Activated T-helper 1 cell treated with anti-CD3 and anti-CD28 coated beads, Interleukin-12 subunit alpha, Interleukin-12 subunit beta, Interleukin-2, Interleukin-4 antibody, amounts not matched to agents 30 ng/mL and 10 ng/mL and 1 ng/mL, durations not matched to agents 14 hours and 24 hours and 36 hours (primary cell): ENCODE measurements at regions not wholly inside any gene's neighbourhood (a gene's known extent, or its start where the extent isn't known, plus 50 kb on each side); places are given as distances from the start of the nearest gene placed in this dataset.

Experiments used
- DNase-seq: peaks from one replicate; pipeline ENCODE4 v3.0.0; 2021; ENCODE audit warnings: low spot score
- H3K27ac Mint-ChIP-seq: one replicate; pipeline ENCODE4 v1.8.0; 2021; ENCODE audit warnings: mild to moderate bottlenecking, mixed read lengths
- H3K27me3 Mint-ChIP-seq: one replicate; pipeline ENCODE4 v1.8.0; 2022; ENCODE audit warnings: mild to moderate bottlenecking, moderate library complexity, mixed read lengths; ENCODE audit not compliant: insufficient read depth
- H3K36me3 Mint-ChIP-seq: one replicate; pipeline ENCODE4 v1.8.0; 2021; ENCODE audit warnings: low read depth, mixed read lengths
- H3K4me1 Mint-ChIP-seq: one replicate; pipeline ENCODE4 v1.8.0; 2021; ENCODE audit warnings: low read depth, mixed read lengths
- H3K4me3 Mint-ChIP-seq: one replicate; pipeline ENCODE4 v1.8.0; 2021; ENCODE audit warnings: mild to moderate bottlenecking, moderate library complexity, mixed read lengths
- H3K9me3 Mint-ChIP-seq: one replicate; pipeline ENCODE4 v1.8.0; 2021; ENCODE audit warnings: mixed read lengths
- intact Hi-C: fragments of 100-400 bp; cut with micrococcal nuclease; formaldehyde crosslinking; loops from one replicate; pipeline ENCODE4 v1.15.1; 2024

- H3K4me1 Mint-ChIP-seq, result no peaks in the 10 kb centered on the region
- H3K27ac Mint-ChIP-seq, result no peak overlapping the region
- peaks cover 88% of the 10 kb centered on the region for H3K9me3 Mint-ChIP-seq
- no peak for DNase-seq
- H3K4me3 Mint-ChIP-seq, result no peak overlapping the region
- H3K36me3 Mint-ChIP-seq, result peaks cover 42% of the 10 kb centered on the region
- no peaks in the 10 kb centered on the region for H3K27me3 Mint-ChIP-seq
- intact Hi-C loops, result no loop called here
Observed at GRCh38 chr19:27776020-27776419, 1436.9 kb downstream of the UQCRFS1 start.

GRCh38 chr19:27775395-27775794 lies 1437.6 kb downstream of the UQCRFS1 start:
- DNase-seq, result no peak
- Mint-ChIP-seq H3K36me3 (peaks cover 42% of the 10 kb centered on the region), H3K4me3 (no peak overlapping the region), H3K9me3 (peaks cover 89% of the 10 kb centered on the region), H3K27me3 (no peaks in the 10 kb centered on the region), H3K4me1 (no peaks in the 10 kb centered on the region), H3K27ac (no peak overlapping the region)
- intact Hi-C loops, result no loop called here

- no peak for DNase-seq
- peaks cover 42% of the 10 kb centered on the region for H3K36me3 Mint-ChIP-seq
- H3K27ac Mint-ChIP-seq, result no peak overlapping the region
- H3K4me3 Mint-ChIP-seq, result no peak overlapping the region
- intact Hi-C loops, result no loop called here
- H3K9me3 Mint-ChIP-seq, result peaks cover 95% of the 10 kb centered on the region
- H3K4me1 Mint-ChIP-seq, result no peaks in the 10 kb centered on the region
- no peaks in the 10 kb centered on the region for H3K27me3 Mint-ChIP-seq
Observed at GRCh38 chr19:27774827-27775226, 1438.1 kb downstream of the UQCRFS1 start.

- no peak for DNase-seq
- H3K4me1 Mint-ChIP-seq, result no peaks in the 10 kb centered on the region
- no peak overlapping the region for H3K4me3 Mint-ChIP-seq
- H3K36me3 Mint-ChIP-seq, result peaks cover 41% of the 10 kb centered on the region
- H3K9me3 Mint-ChIP-seq, result peaks cover 98% of the 10 kb centered on the region
- intact Hi-C loops, result no loop called here
- no peak overlapping the region for H3K27ac Mint-ChIP-seq
- no peaks in the 10 kb centered on the region for H3K27me3 Mint-ChIP-seq
Observed at GRCh38 chr19:27774337-27774736, 1438.6 kb downstream of the UQCRFS1 start.

- no peaks in the 10 kb centered on the region for H3K27me3 Mint-ChIP-seq
- H3K36me3 Mint-ChIP-seq, result peaks cover 36% of the 10 kb centered on the region
- H3K27ac Mint-ChIP-seq, result no peak overlapping the region
- H3K4me1 Mint-ChIP-seq, result no peaks in the 10 kb centered on the region
- H3K9me3 Mint-ChIP-seq, result peaks cover 98% of the 10 kb centered on the region
- no peak overlapping the region for H3K4me3 Mint-ChIP-seq
- intact Hi-C loops, result no loop called here
- DNase-seq, result no peak
Observed at GRCh38 chr19:27773318-27774094, 1439.4 kb downstream of the UQCRFS1 start.

- Mint-ChIP-seq H3K4me3 (no peak overlapping the region), H3K27ac (no peak overlapping the region), H3K27me3 (no peaks in the 10 kb centered on the region), H3K36me3 (peaks cover 28% of the 10 kb centered on the region), H3K4me1 (no peaks in the 10 kb centered on the region), H3K9me3 (peaks cover 97% of the 10 kb centered on the region)
- DNase-seq, result no peak
- intact Hi-C loops, result no loop called here
Observed at GRCh38 chr19:27772059-27772458, 1440.9 kb downstream of the UQCRFS1 start.

- Mint-ChIP-seq H3K9me3 (peaks cover 97% of the 10 kb centered on the region), H3K27ac (no peak overlapping the region), H3K4me1 (no peaks in the 10 kb centered on the region), H3K27me3 (no peaks in the 10 kb centered on the region), H3K4me3 (no peak overlapping the region), H3K36me3 (peaks cover 15% of the 10 kb centered on the region)
- intact Hi-C loops, result no loop called here
- DNase-seq, result no peak
Observed at GRCh38 chr19:27770095-27770494, 1442.9 kb downstream of the UQCRFS1 start.

GRCh38 chr19:27767234-27767633 lies 1445.7 kb downstream of the UQCRFS1 start:
- H3K27me3 Mint-ChIP-seq, result no peaks in the 10 kb centered on the region
- no peak for DNase-seq
- no peaks in the 10 kb centered on the region for H3K36me3 Mint-ChIP-seq
- no peaks in the 10 kb centered on the region for H3K4me1 Mint-ChIP-seq
- no peak overlapping the region for H3K4me3 Mint-ChIP-seq
- intact Hi-C loops, result no loop called here
- peaks cover 95% of the 10 kb centered on the region for H3K9me3 Mint-ChIP-seq
- no peak overlapping the region for H3K27ac Mint-ChIP-seq

- no peak overlapping the region for H3K27ac Mint-ChIP-seq
- H3K27me3 Mint-ChIP-seq, result no peaks in the 10 kb centered on the region
- peaks cover 95% of the 10 kb centered on the region for H3K9me3 Mint-ChIP-seq
- no peak overlapping the region for H3K4me3 Mint-ChIP-seq
- H3K36me3 Mint-ChIP-seq, result no peaks in the 10 kb centered on the region
- no peaks in the 10 kb centered on the region for H3K4me1 Mint-ChIP-seq
- DNase-seq, result no peak
- intact Hi-C loops, result no loop called here
Observed at GRCh38 chr19:27765912-27766725, 1446.8 kb downstream of the UQCRFS1 start.

- intact Hi-C loops, result no loop called here
- H3K9me3 Mint-ChIP-seq, result peaks cover 96% of the 10 kb centered on the region
- DNase-seq, result no peak
- no peaks in the 10 kb centered on the region for H3K27me3 Mint-ChIP-seq
- H3K27ac Mint-ChIP-seq, result no peak overlapping the region
- H3K4me3 Mint-ChIP-seq, result no peak overlapping the region
- H3K4me1 Mint-ChIP-seq, result no peaks in the 10 kb centered on the region
- H3K36me3 Mint-ChIP-seq, result no peaks in the 10 kb centered on the region
Observed at GRCh38 chr19:27765397-27765796, 1447.6 kb downstream of the UQCRFS1 start.

- H3K9me3 Mint-ChIP-seq, result peaks cover 93% of the 10 kb centered on the region
- no peaks in the 10 kb centered on the region for H3K4me1 Mint-ChIP-seq
- H3K27me3 Mint-ChIP-seq, result no peaks in the 10 kb centered on the region
- H3K36me3 Mint-ChIP-seq, result no peaks in the 10 kb centered on the region
- DNase-seq, result no peak
- H3K27ac Mint-ChIP-seq, result no peak overlapping the region
- H3K4me3 Mint-ChIP-seq, result no peak overlapping the region
- intact Hi-C loops, result no loop called here
Observed at GRCh38 chr19:27764186-27764804, 1448.7 kb downstream of the UQCRFS1 start.

- H3K9me3 Mint-ChIP-seq, result peaks cover 93% of the 10 kb centered on the region
- no peak overlapping the region for H3K27ac Mint-ChIP-seq
- DNase-seq, result no peak
- intact Hi-C loops, result no loop called here
- H3K27me3 Mint-ChIP-seq, result no peaks in the 10 kb centered on the region
- no peak overlapping the region for H3K4me3 Mint-ChIP-seq
- H3K36me3 Mint-ChIP-seq, result no peaks in the 10 kb centered on the region
- H3K4me1 Mint-ChIP-seq, result no peaks in the 10 kb centered on the region
Observed at GRCh38 chr19:27762933-27763332, 1450.0 kb downstream of the UQCRFS1 start.

GRCh38 chr19:27759896-27760295 lies 1453.1 kb downstream of the UQCRFS1 start:
- intact Hi-C loops, result no loop called here
- DNase-seq, result no peak
- Mint-ChIP-seq H3K4me3 (no peak overlapping the region), H3K36me3 (no peaks in the 10 kb centered on the region), H3K27ac (no peak overlapping the region), H3K27me3 (no peaks in the 10 kb centered on the region), H3K9me3 (peaks cover 81% of the 10 kb centered on the region), H3K4me1 (no peaks in the 10 kb centered on the region)
